MM.1S (cell line): ENCODE measurements at regions not wholly inside any gene's neighbourhood (a gene's known extent, or its start where the extent isn't known, plus 50 kb on each side); places are given as distances from the start of the nearest gene placed in this dataset.

Experiments used
- DNase-seq: peaks from one replicate; pipeline ENCODE4 v3.0.0-alpha.2; 2015
- H2AFZ ChIP-seq: fragments of 300-600 bp; sonication (generic); 2 replicates; pipeline ENCODE4 v1.6.0; 2016; ENCODE audit warnings: antibody characterized with exemption, low read length
- H3F3A ChIP-seq: fragments of 300-600 bp; sonication (generic); 2 replicates; pipeline ENCODE4 v1.6.1; 2016; ENCODE audit warnings: mild to moderate bottlenecking, antibody characterized with exemption, low read length, moderate library complexity, mixed read lengths; ENCODE audit not compliant: insufficient read depth
- H3K27ac ChIP-seq: fragments of 300-600 bp; sonication (generic); 2 replicates; pipeline ENCODE4 v1.5.1; 2016; ENCODE audit warnings: mild to moderate bottlenecking, low read length
- H3K27me3 ChIP-seq: fragments of 300-600 bp; sonication (generic); replicated peaks from 2 replicates; pipeline ENCODE4 v1.6.0; 2016; ENCODE audit warnings: low read length; ENCODE audit not compliant: insufficient read depth
- H3K36me3 ChIP-seq: fragments of 300-600 bp; sonication (generic); replicated peaks from 2 replicates; pipeline ENCODE4 v1.6.1; 2016; ENCODE audit warnings: mild to moderate bottlenecking, low read length, mixed read lengths; ENCODE audit not compliant: insufficient read depth
- H3K4me1 ChIP-seq: fragments of 300-600 bp; sonication (generic); 2 replicates; pipeline ENCODE4 v1.6.1; 2016; ENCODE audit warnings: low read length, mixed read lengths
- H3K4me2 ChIP-seq: fragments of 300-600 bp; sonication (generic); 2 replicates; pipeline ENCODE4 v1.6.0; 2016; ENCODE audit warnings: low read depth, low read length
- H3K4me3 ChIP-seq: fragments of 300-600 bp; sonication (generic); 2 replicates; pipeline ENCODE4 v1.5.1; 2016; ENCODE audit warnings: low read length, mixed read lengths
- H3K79me2 ChIP-seq: fragments of 300-600 bp; sonication (generic); 2 replicates; pipeline ENCODE4 v1.6.1; 2016; ENCODE audit warnings: mixed run types, low read length, mixed read lengths
- H3K9ac ChIP-seq: fragments of 300-600 bp; sonication (generic); 2 replicates; pipeline ENCODE4 v1.6.1; 2016; ENCODE audit warnings: low read length, mixed read lengths
- H3K9me2 ChIP-seq: fragments of 300-600 bp; sonication (generic); replicated peaks from 2 replicates; pipeline ENCODE4 v1.6.1; 2016; ENCODE audit warnings: mild to moderate bottlenecking, low read length, mixed read lengths; ENCODE audit not compliant: insufficient read depth
- H3K9me3 ChIP-seq: fragments of 300-600 bp; sonication (generic); replicated peaks from 2 replicates; pipeline ENCODE4 v1.6.1; 2016; ENCODE audit warnings: mild to moderate bottlenecking, low read length, mixed read lengths; ENCODE audit not compliant: insufficient read depth
- H4K20me1 ChIP-seq: fragments of 300-600 bp; sonication (generic); 2 replicates; pipeline ENCODE4 v1.6.1; 2016; ENCODE audit warnings: mild to moderate bottlenecking, low read length, moderate library complexity, mixed read lengths; ENCODE audit not compliant: insufficient read depth
- CTCF ChIP-seq: fragments of 300-600 bp; sonication (generic); IDR thresholded peaks from 2 replicates; pipeline ENCODE4 v1.5.1; 2016; ENCODE audit warnings: antibody characterized with exemption, low read length, mixed read lengths
- EZH2 ChIP-seq: fragments of 300-600 bp; sonication (generic); optimal IDR thresholded peaks from 2 replicates; pipeline ENCODE3; 2017; ENCODE audit warnings: low read depth, mild to moderate bottlenecking, antibody characterized with exemption, low read length, mixed read lengths
- EZH2phosphoT487 ChIP-seq: fragments of 300-600 bp; sonication (generic); IDR thresholded peaks from 2 replicates; pipeline ENCODE4 v1.6.1; 2018; ENCODE audit warnings: antibody characterized with exemption, low read length

GRCh38 chr1:29744684-29745490 is 508.6 kb downstream of the PTPRU start:
- H4K20me1 ChIP-seq: no peaks in the 10 kb centered on the region
- no peak overlapping the region for H3K4me3 ChIP-seq
- H3K9me3 ChIP-seq: no peaks in the 10 kb centered on the region
- no peak overlapping the region for H3K4me2 ChIP-seq
- H3F3A ChIP-seq: no peaks in the 10 kb centered on the region
- no peak overlapping the region for H3K9ac ChIP-seq
- no peaks in the 10 kb centered on the region for H3K36me3 ChIP-seq
- no peak overlapping the region for H3K27ac ChIP-seq
- H3K79me2 ChIP-seq: no peaks in the 10 kb centered on the region
- H3K4me1 ChIP-seq: no peaks in the 10 kb centered on the region
- H3K27me3 ChIP-seq: peaks cover 55% of the 10 kb centered on the region
- TF ChIP-seq EZH2 (no peak), CTCF (no peak), EZH2phosphoT487 (no peak)
- H3K9me2 ChIP-seq: no peaks in the 10 kb centered on the region
- H2AFZ ChIP-seq: no peak overlapping the region
- DNase-seq: no peak

GRCh38 chr1:29743931-29744330 is 507.6 kb downstream of the PTPRU start:
- no peak for TF ChIP-seq EZH2
- no peak for TF ChIP-seq EZH2phosphoT487
- TF ChIP-seq CTCF: no peak
- no peaks in the 10 kb centered on the region for H3F3A ChIP-seq
- H3K9ac ChIP-seq: no peak overlapping the region
- DNase-seq: no peak
- peaks cover 56% of the 10 kb centered on the region for H3K27me3 ChIP-seq
- H3K9me3 ChIP-seq: no peaks in the 10 kb centered on the region
- no peak overlapping the region for H3K4me3 ChIP-seq
- no peak overlapping the region for H2AFZ ChIP-seq
- no peak overlapping the region for H3K4me2 ChIP-seq
- no peaks in the 10 kb centered on the region for H4K20me1 ChIP-seq
- H3K4me1 ChIP-seq: no peaks in the 10 kb centered on the region
- H3K27ac ChIP-seq: no peak overlapping the region
- no peaks in the 10 kb centered on the region for H3K36me3 ChIP-seq
- no peaks in the 10 kb centered on the region for H3K9me2 ChIP-seq
- H3K79me2 ChIP-seq: no peaks in the 10 kb centered on the region

- no peak overlapping the region for H3K27ac ChIP-seq
- H2AFZ ChIP-seq: no peak overlapping the region
- H3F3A ChIP-seq: no peaks in the 10 kb centered on the region
- DNase-seq: no peak
- H4K20me1 ChIP-seq: no peaks in the 10 kb centered on the region
- no peak overlapping the region for H3K4me3 ChIP-seq
- TF ChIP-seq CTCF (no peak), EZH2phosphoT487 (no peak), EZH2 (no peak)
- no peaks in the 10 kb centered on the region for H3K36me3 ChIP-seq
- no peaks in the 10 kb centered on the region for H3K4me1 ChIP-seq
- H3K9ac ChIP-seq: no peak overlapping the region
- H3K4me2 ChIP-seq: no peak overlapping the region
- no peaks in the 10 kb centered on the region for H3K9me3 ChIP-seq
- H3K27me3 ChIP-seq: peaks cover 49% of the 10 kb centered on the region
- no peaks in the 10 kb centered on the region for H3K9me2 ChIP-seq
- no peaks in the 10 kb centered on the region for H3K79me2 ChIP-seq
Measured at GRCh38 chr1:29743264-29743663, 506.9 kb downstream of the PTPRU start.
